ENCODE measurements at regions not wholly inside any gene's neighbourhood (a gene's known extent, or its start where the extent isn't known, plus 50 kb on each side); places are given as distances from the start of the nearest gene placed in this dataset.

- no peak overlapping the region for H3K4me3 ChIP-seq (ENCODE audit: low read length in 3 of 3)
- H3K4me1 ChIP-seq (ENCODE audit: control insufficient read depth in 2 of 3, insufficient read depth in 2 of 3, low read depth in 1 of 3, low read length in 3 of 3) = no peaks in the 10 kb centered on the region
- no peaks in the 10 kb centered on the region for H3K36me3 ChIP-seq (ENCODE audit: control insufficient read depth in 2 of 3, insufficient read depth in 3 of 3, low read length in 3 of 3)
- intact Hi-C loops (cut with DNase I) = no loop called here
- TF ChIP-seq CTCF (IDR thresholded peaks at IDR 0.05; ENCODE audit: borderline replicate concordance, extremely low read depth, insufficient read depth) = no peak
- DNase-seq = no peak
- H3K9ac ChIP-seq (ENCODE audit: low read length in 3 of 3) = no peak overlapping the region
- no peak for FAIRE-seq
- H3K9me3 ChIP-seq (ENCODE audit: control insufficient read depth in 2 of 3, insufficient read depth in 1 of 3, low read length in 3 of 3) = no peaks in the 10 kb centered on the region
- H3K27ac ChIP-seq (ENCODE audit: low read depth in 2 of 2, low read length in 2 of 2) = no peak overlapping the region
- H3K27me3 ChIP-seq (ENCODE audit: control insufficient read depth, insufficient read depth, low read length) = no peaks in the 10 kb centered on the region
Observed at GRCh38 chrX:83319023-83319422, 189.1 kb upstream of the POU3F4 start.

- FAIRE-seq = no peak
- H3K9me3 ChIP-seq (ENCODE audit: control insufficient read depth in 2 of 3, insufficient read depth in 1 of 3, low read length in 3 of 3) = no peaks in the 10 kb centered on the region
Observed at GRCh38 chrX:83326539-83326938, 181.6 kb upstream of the POU3F4 start.

GRCh38 chrX:83333813-83334212 lies 174.3 kb upstream of the POU3F4 start:
- no peak overlapping the region for H3K4me3 ChIP-seq (ENCODE audit: low read length in 3 of 3)
- H3K27me3 ChIP-seq (ENCODE audit: control insufficient read depth, insufficient read depth, low read length) = no peaks in the 10 kb centered on the region
- peak in 2 of 5 donors; percentile 2 to 6 for DNase-seq
- H3K4me1 ChIP-seq (ENCODE audit: control insufficient read depth in 2 of 3, insufficient read depth in 2 of 3, low read depth in 1 of 3, low read length in 3 of 3) = no peaks in the 10 kb centered on the region
- no peak overlapping the region for H3K27ac ChIP-seq (ENCODE audit: low read depth in 2 of 2, low read length in 2 of 2)
- no peak for FAIRE-seq
- intact Hi-C loops (cut with DNase I) = no loop called here
- no peak for TF ChIP-seq CTCF (IDR thresholded peaks at IDR 0.05; ENCODE audit: borderline replicate concordance, extremely low read depth, insufficient read depth)
- H3K9ac ChIP-seq (ENCODE audit: low read length in 3 of 3) = no peak overlapping the region
- no peaks in the 10 kb centered on the region for H3K9me3 ChIP-seq (ENCODE audit: control insufficient read depth in 2 of 3, insufficient read depth in 1 of 3, low read length in 3 of 3)
- H3K36me3 ChIP-seq (ENCODE audit: control insufficient read depth in 2 of 3, insufficient read depth in 3 of 3, low read length in 3 of 3) = no peaks in the 10 kb centered on the region

More at GRCh38 chrX:83326539-83326938, 181.6 kb upstream of the POU3F4 start:
- H3K27me3 ChIP-seq (ENCODE audit: control insufficient read depth, insufficient read depth, low read length) = no peaks in the 10 kb centered on the region
- H3K36me3 ChIP-seq (ENCODE audit: control insufficient read depth in 2 of 3, insufficient read depth in 3 of 3, low read length in 3 of 3) = no peaks in the 10 kb centered on the region
- H3K9ac ChIP-seq (ENCODE audit: low read length in 3 of 3) = no peak overlapping the region
- intact Hi-C loops (cut with DNase I) = no loop called here
- H3K4me1 ChIP-seq (ENCODE audit: control insufficient read depth in 2 of 3, insufficient read depth in 2 of 3, low read depth in 1 of 3, low read length in 3 of 3) = no peaks in the 10 kb centered on the region
- H3K27ac ChIP-seq (ENCODE audit: low read depth in 2 of 2, low read length in 2 of 2) = no peak overlapping the region
- no peak for TF ChIP-seq CTCF (IDR thresholded peaks at IDR 0.05; ENCODE audit: borderline replicate concordance, extremely low read depth, insufficient read depth)
- no peak overlapping the region for H3K4me3 ChIP-seq (ENCODE audit: low read length in 3 of 3)
- DNase-seq = no peak

GRCh38 chrX:83336454-83336853 lies 171.6 kb upstream of the POU3F4 start:
- no peak overlapping the region for H3K27ac ChIP-seq (ENCODE audit: low read depth in 2 of 2, low read length in 2 of 2)

More at GRCh38 chrX:83336454-83336853, 171.6 kb upstream of the POU3F4 start:
- intact Hi-C loops (cut with DNase I) = no loop called here
- Histone ChIP-seq H3K4me3 (ENCODE audit: low read length in 3 of 3) (no peak overlapping the region), H3K9ac (ENCODE audit: low read length in 3 of 3) (no peak overlapping the region), H3K9me3 (ENCODE audit: control insufficient read depth in 2 of 3, insufficient read depth in 1 of 3, low read length in 3 of 3) (no peaks in the 10 kb centered on the region), H3K4me1 (ENCODE audit: control insufficient read depth in 2 of 3, insufficient read depth in 2 of 3, low read depth in 1 of 3, low read length in 3 of 3) (no peaks in the 10 kb centered on the region), H3K36me3 (ENCODE audit: control insufficient read depth in 2 of 3, insufficient read depth in 3 of 3, low read length in 3 of 3) (no peaks in the 10 kb centered on the region), H3K27me3 (ENCODE audit: control insufficient read depth, insufficient read depth, low read length) (no peaks in the 10 kb centered on the region)
- no peak for FAIRE-seq
- TF ChIP-seq CTCF (IDR thresholded peaks at IDR 0.05; ENCODE audit: borderline replicate concordance, extremely low read depth, insufficient read depth) = no peak
- no peak for DNase-seq

Data from kidney (tissue), 13 donors.